ENCODE measurements at regions not wholly inside any gene's neighbourhood (a gene's known extent, or its start where the extent isn't known, plus 50 kb on each side); places are given as distances from the start of the nearest gene placed in this dataset.

DNA sequence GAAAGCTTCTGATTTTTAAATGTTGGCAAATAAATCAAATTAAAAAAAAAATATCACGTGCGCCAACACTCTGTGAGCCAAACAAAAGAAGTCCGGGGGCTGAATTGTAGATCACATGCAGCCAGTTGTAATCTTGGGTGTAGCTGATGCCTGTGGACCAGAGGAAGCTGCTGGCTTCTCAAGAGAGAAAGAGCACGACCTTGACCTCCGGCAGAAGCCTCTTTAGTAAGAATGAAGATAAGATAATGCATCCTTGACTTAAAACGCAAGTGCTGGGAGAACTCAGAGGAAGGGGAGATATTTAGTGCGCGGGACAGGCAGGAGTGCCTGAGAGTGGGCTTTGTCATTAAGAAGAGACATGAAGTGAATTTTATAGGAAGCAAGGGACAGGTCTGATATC lies 162.8 kb upstream of the TBX3 start (continued):
- TF ChIP-seq, protein P1, sequence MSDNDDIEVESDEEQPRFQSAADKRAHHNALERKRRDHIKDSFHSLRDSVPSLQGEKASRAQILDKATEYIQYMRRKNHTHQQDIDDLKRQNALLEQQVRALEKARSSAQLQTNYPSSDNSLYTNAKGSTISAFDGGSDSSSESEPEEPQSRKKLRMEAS (IDR thresholded peaks at IDR 0.05): no peak
- no peak for TF ChIP-seq CREB1 (IDR thresholded peaks at IDR 0.05)

Data from H1 (cell line).